ENCODE measurements at regions not wholly inside any gene's neighbourhood (a gene's known extent, or its start where the extent isn't known, plus 50 kb on each side); places are given as distances from the start of the nearest gene placed in this dataset.

DNA sequence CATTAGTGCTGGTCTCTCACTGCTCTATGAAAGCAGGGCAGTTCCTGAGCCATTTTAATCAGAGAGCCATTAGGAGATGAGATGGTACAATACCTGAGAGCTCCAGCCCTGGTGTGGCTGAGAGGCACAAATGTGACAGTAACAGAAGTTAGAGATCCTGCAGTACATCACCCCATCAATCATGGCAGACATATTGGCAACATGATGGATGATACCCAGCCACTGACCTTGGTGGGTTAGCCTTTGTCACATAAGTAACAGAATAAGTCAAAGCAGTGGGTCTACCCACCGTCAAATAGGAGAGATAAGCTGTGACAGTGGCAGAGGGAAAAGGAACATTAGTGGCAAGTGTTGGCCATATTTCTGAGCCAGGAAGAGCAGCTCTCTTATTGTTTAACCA, 53.3 kb upstream of the NXPH1 start:
- DNase-seq, result no peak

DNA sequence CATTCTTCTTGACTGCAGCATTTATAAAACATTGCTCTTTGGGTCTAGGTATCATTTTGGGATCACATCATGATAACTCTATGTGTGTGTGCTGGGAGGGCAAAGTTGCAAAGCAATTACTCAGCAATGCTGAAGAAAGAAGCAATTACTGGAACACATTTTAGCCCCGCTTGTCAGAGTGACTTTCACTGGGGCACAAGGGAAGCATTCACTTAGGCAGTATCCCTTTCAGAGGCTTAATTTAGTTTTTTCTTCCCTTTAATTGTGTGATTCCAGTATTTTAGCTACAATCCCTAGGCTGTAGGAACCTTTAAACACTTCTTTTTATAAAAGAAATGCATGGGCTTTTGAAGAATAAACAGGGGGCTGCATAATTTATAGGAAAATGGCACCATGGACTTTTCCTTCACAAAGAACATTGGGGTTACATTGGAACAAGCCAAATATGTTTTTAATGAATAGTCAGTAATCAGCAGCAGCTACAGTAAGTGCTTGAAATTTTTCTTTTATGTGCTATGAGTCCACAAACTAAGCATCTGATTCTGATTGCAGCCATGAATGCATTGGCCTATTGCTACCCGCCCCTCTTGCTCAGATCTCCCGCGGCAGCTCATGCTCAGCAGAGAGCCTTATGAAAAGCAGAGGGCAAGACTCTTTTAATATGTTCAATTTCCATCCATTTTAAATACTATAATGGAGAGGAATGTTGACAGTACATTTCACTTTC, 51.2 kb upstream of the NXPH1 start:
- DNase-seq, result no peak
